A673 (cell line): ENCODE measurements at regions not wholly inside any gene's neighbourhood (a gene's known extent, or its start where the extent isn't known, plus 50 kb on each side); places are given as distances from the start of the nearest gene placed in this dataset.

Source experiments
- EZH2 ChIP-seq: fragments of 200-600 bp; sonication (generic); IDR thresholded peaks from 2 replicates; pipeline ENCODE4 v1.6.1; 2017; ENCODE audit warnings: borderline replicate concordance, low read depth, mild to moderate bottlenecking, mixed read lengths, antibody characterized with exemption, low read length; ENCODE audit not compliant: poor library complexity, severe bottlenecking
- TF ChIP-seq, protein P1 (sequence below): fragments of 300-800, 200-600 bp; sonication (generic); conservative IDR thresholded peaks from 2 replicates; pipeline ENCODE4 v1.5.1; 2017; ENCODE audit warnings: low read depth, mild to moderate bottlenecking, antibody characterized with exemption, low read length, moderate library complexity, mixed read lengths

DNA sequence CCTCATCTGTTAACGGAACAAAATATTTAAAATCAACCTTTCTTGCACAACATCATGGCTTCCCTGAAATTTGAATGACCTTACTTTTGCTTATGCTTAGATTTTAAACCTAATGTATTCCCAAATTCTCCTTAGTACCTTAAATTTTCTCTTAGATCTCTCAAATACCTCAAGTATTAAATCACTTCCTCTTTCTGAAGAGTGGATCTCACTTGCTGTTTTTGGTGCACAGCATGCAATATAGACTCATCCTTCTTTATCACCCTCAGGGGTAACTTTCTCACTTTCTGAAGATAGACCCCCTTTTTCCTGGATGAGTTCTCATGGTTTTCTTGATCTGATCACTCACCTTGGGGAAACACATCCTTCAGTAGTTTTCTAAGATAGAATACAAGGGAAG lies 871.7 kb downstream of the DACH1 start:
- TF ChIP-seq, protein P1, sequence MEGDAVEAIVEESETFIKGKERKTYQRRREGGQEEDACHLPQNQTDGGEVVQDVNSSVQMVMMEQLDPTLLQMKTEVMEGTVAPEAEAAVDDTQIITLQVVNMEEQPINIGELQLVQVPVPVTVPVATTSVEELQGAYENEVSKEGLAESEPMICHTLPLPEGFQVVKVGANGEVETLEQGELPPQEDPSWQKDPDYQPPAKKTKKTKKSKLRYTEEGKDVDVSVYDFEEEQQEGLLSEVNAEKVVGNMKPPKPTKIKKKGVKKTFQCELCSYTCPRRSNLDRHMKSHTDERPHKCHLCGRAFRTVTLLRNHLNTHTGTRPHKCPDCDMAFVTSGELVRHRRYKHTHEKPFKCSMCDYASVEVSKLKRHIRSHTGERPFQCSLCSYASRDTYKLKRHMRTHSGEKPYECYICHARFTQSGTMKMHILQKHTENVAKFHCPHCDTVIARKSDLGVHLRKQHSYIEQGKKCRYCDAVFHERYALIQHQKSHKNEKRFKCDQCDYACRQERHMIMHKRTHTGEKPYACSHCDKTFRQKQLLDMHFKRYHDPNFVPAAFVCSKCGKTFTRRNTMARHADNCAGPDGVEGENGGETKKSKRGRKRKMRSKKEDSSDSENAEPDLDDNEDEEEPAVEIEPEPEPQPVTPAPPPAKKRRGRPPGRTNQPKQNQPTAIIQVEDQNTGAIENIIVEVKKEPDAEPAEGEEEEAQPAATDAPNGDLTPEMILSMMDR: no peak
- TF ChIP-seq EZH2: no peak
